A549 (cell line): ENCODE measurements at regions not wholly inside any gene's neighbourhood (a gene's known extent, or its start where the extent isn't known, plus 50 kb on each side); places are given as distances from the start of the nearest gene placed in this dataset.

Source experiments
- ATAC-seq, 2 experiments: fragments of 200-7000 bp in 1 of 2; fragments of >200 bp in 1 of 2; cut with Nextera tagmentation in 1 of 2; cut with Tn5 transposase in 1 of 2; 3 replicates each; pipeline versions ENCODE4 v1.8.0 to v1.9.1; 2018 to 2020; ENCODE audit warnings: mild to moderate bottlenecking in 1 of 2, moderate library complexity in 1 of 2
- CTCF ChIA-PET: fragments of 300-600 bp; sonication (Branson Sonifier 250); formaldehyde crosslinking; extraction: SDS; loops from one replicate; lab custom pipeline; 2021; ENCODE audit warnings: antibody characterized with exemption, inconsistent platforms; lab: Yijun Ruan, JAX
- POLR2A ChIA-PET: fragments of 350-600 bp; formaldehyde crosslinking; extraction: SDS; loops from one replicate; lab custom pipeline; 2021; ENCODE audit warnings: antibody characterized with exemption, inconsistent platforms; lab: Yijun Ruan, JAX
- DNase-seq, 2 experiments: peaks; one replicate each; pipeline versions ENCODE4 v3.0.0 to v3.0.0-alpha.2; 2011 to 2016; ENCODE audit warnings: low read depth in 1 of 2, low spot score in 1 of 2
- FAIRE-seq: peaks from 2 replicates; lab custom pipeline; 2011; peaks lifted over from hg19 to GRCh38; lab: Jason Lieb, UNC
- H3K27ac ChIP-seq, 2 experiments: fragments of >200 bp; sonication (Bioruptor Twin); formaldehyde crosslinking; 3 replicates each; pipeline ENCODE4 v1.5.1; 2016 to 2017
- H3K4me1 ChIP-seq: fragments of >200 bp; sonication (Bioruptor Twin); formaldehyde crosslinking; 3 replicates; pipeline ENCODE4 v1.6.1; 2016
- H3K4me2 ChIP-seq: fragments of >200 bp; sonication (Bioruptor Twin); formaldehyde crosslinking; 3 replicates; pipeline ENCODE4 v1.6.1; 2016
- H3K4me3 ChIP-seq: fragments of >200 bp; sonication (Bioruptor Twin); formaldehyde crosslinking; 3 replicates; pipeline ENCODE4 v1.5.1; 2016
- H3K9me3 ChIP-seq: fragments of >200 bp; sonication (Bioruptor Twin); formaldehyde crosslinking; 3 replicates; pipeline ENCODE4 v1.6.1; 2016
- CBX2 ChIP-seq: fragments of 200-600 bp; sonication (generic); IDR thresholded peaks from 2 replicates; pipeline ENCODE4 v1.6.1; 2016; ENCODE audit warnings: low read depth, mild to moderate bottlenecking, borderline replicate concordance
- CHD2 ChIP-seq: fragments of 150-350 bp; IDR thresholded peaks from 2 replicates; pipeline ENCODE4 v1.6.1; 2014; ENCODE audit warnings: low read length; ENCODE audit not compliant: partially characterized antibody
- CHD4 ChIP-seq: fragments of 200-600 bp; sonication (generic); IDR thresholded peaks from 2 replicates; pipeline ENCODE4 v1.6.1; 2016; ENCODE audit warnings: antibody characterized with exemption, mild to moderate bottlenecking, borderline replicate concordance
- CTCF ChIP-seq: fragments of >200 bp; sonication (Bioruptor Twin); formaldehyde crosslinking; IDR thresholded peaks from 3 replicates; pipeline ENCODE4 v1.5.1; 2016
- E2F6 ChIP-seq: IDR thresholded peaks from 2 replicates; pipeline ENCODE4 v1.6.1; 2012; ENCODE audit warnings: low read depth, borderline replicate concordance
- EHMT2 ChIP-seq: fragments of 200-600 bp; sonication (generic); IDR thresholded peaks from 2 replicates; pipeline ENCODE4 v1.6.1; 2016; ENCODE audit warnings: antibody characterized with exemption, low read depth, mild to moderate bottlenecking, moderate library complexity
- ESRRA ChIP-seq: fragments of 150-350 bp; IDR thresholded peaks from 2 replicates; pipeline ENCODE4 v1.6.1; 2014; ENCODE audit warnings: mild to moderate bottlenecking, low read length, borderline replicate concordance
- HES2 ChIP-seq: fragments of >200 bp; sonication (Bioruptor Twin); formaldehyde crosslinking; IDR thresholded peaks from 2 replicates; pipeline ENCODE4 v1.6.1; 2016
- HEYL ChIP-seq: fragments of 250-450 bp; sonication (Bioruptor Pico); IDR thresholded peaks from 2 replicates; pipeline ENCODE4 v1.8.0; 2021; ENCODE audit warnings: mild to moderate bottlenecking, moderate library complexity
- HOXB13 ChIP-seq: fragments of 250-450 bp; sonication (Bioruptor Pico); IDR thresholded peaks from 2 replicates; pipeline ENCODE4 v1.5.0; 2020; ENCODE audit warnings: low read depth, mild to moderate bottlenecking, moderate library complexity
- HOXB5 ChIP-seq: fragments of 250-450 bp; sonication (Bioruptor Pico); IDR thresholded peaks from 2 replicates; pipeline ENCODE4 v1.5.0; 2020; ENCODE audit warnings: mild to moderate bottlenecking, moderate library complexity
- JUN ChIP-seq, 2 experiments: fragments of >200 bp; sonication (Bioruptor Twin); formaldehyde crosslinking; IDR thresholded peaks; 2 replicates in 1 of 2; 3 replicates in 1 of 2; pipeline ENCODE4 v1.6.1; 2016 to 2017
- KDM1A ChIP-seq: fragments of 200-600 bp; sonication (generic); IDR thresholded peaks from 2 replicates; pipeline ENCODE4 v1.6.1; 2016; ENCODE audit warnings: low read depth, mild to moderate bottlenecking
- POLR2A ChIP-seq: IDR thresholded peaks from 2 replicates; pipeline ENCODE4 v1.6.1; 2012; ENCODE audit warnings: mild to moderate bottlenecking, low read length
- RAD21 ChIP-seq, 2 experiments: fragments of >200 bp in 1 of 2; sonication (Bioruptor Twin) in 1 of 2; formaldehyde crosslinking in 1 of 2; IDR thresholded peaks in 1 of 2; conservative IDR thresholded peaks in 1 of 2; 2 replicates in 1 of 2; 3 replicates in 1 of 2; pipeline ENCODE4 v1.6.1; 2012 to 2018; ENCODE audit warnings: inconsistent platforms in 1 of 2
- USF2 ChIP-seq: fragments of 450-650 bp; IDR thresholded peaks from 2 replicates; pipeline ENCODE4 v1.6.1; 2014; ENCODE audit warnings: antibody characterized with exemption
- ZC3H11A ChIP-seq: fragments of 450-650 bp; IDR thresholded peaks from 2 replicates; pipeline ENCODE4 v1.6.1; 2014; ENCODE audit warnings: antibody characterized with exemption, mild to moderate bottlenecking
- ZFP36 ChIP-seq: fragments of 450-650 bp; IDR thresholded peaks from 2 replicates; pipeline ENCODE4 v1.6.1; 2014; ENCODE audit warnings: borderline replicate concordance; ENCODE audit not compliant: partially characterized antibody
- ZNF302 ChIP-seq: fragments of 250-450 bp; sonication (Bioruptor Pico); IDR thresholded peaks from 2 replicates; pipeline ENCODE4 v1.9.0; 2021; ENCODE audit warnings: inconsistent platforms, mild to moderate bottlenecking, moderate library complexity
- ZSCAN20 ChIP-seq: fragments of 250-450 bp; sonication (Bioruptor Pico); IDR thresholded peaks from 2 replicates; pipeline ENCODE4 v1.8.0; 2022; ENCODE audit warnings: mild to moderate bottlenecking, moderate library complexity
- WGBS: methylation state at CpG from one replicate; pipeline ENCODE4 v1.1.6; 2017; ENCODE audit errors: missing lambda C conversion rate; 5-methylcytosine and 5-hydroxymethylcytosine counted together
- TF ChIP-seq, protein P1 (sequence below): fragments of 250-450 bp; sonication (Bioruptor Pico); IDR thresholded peaks from 2 replicates; pipeline ENCODE4 v1.5.0; 2020; ENCODE audit warnings: low read depth, mild to moderate bottlenecking, moderate library complexity
- TF ChIP-seq, protein P2 (sequence below): fragments of 150-350 bp; IDR thresholded peaks from 2 replicates; pipeline ENCODE4 v1.6.1; 2014; ENCODE audit warnings: low read depth, mild to moderate bottlenecking, low read length
- TF ChIP-seq, protein P3 (sequence below): IDR thresholded peaks from 2 replicates; pipeline ENCODE4 v1.6.1; 2012

DNA sequence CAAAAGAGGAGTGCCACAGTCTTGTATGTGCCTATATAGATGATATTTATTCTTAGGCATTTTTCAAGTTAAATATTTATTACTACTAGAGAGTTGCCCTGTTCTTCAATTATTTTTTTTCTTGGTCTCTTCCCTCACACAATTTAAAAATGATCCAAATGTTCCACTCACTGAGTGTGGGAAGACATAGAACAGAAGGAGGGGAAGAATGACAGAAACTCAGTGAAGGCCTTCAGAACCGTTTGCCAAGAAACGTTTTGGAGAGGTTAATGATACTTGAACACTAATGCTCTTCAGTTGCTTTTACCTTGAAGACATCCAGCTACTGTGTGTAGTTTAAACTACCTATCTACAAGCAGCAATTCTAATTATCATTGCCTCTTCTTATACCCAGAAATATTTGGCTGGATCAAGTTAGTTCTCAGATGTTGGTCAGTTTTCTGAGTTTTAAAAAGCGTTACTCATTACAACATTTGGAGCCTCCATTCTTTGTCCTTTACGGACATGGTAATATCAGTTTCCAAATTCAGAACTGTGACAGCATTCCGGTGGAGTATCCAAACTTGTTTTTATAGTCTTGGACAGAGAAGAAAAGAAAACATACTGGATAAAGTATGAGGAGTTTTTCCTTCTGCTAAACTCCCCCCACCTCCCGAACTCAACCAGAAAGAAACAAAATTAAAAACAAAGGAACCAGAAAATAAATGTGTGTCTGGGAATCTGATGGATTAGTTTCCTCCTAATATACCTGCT lies 389.7 kb downstream of the SPRY1 start:
- H3K4me3 ChIP-seq: no peak overlapping the region
- 44% methylated on average over 6 of the region's 6 CpGs for WGBS
- H3K4me1 ChIP-seq: no peaks in the 10 kb centered on the region
- FAIRE-seq (no peak), DNase-seq (no peak), ATAC-seq (no peak)
- H3K27ac ChIP-seq: no peak overlapping the region
- no peaks in the 10 kb centered on the region for H3K9me3 ChIP-seq
- ChIA-PET POLR2A (no interaction called here), CTCF (no interaction called here)
- H3K4me2 ChIP-seq: no peak overlapping the region
- TF ChIP-seq E2F6: no peak

DNA sequence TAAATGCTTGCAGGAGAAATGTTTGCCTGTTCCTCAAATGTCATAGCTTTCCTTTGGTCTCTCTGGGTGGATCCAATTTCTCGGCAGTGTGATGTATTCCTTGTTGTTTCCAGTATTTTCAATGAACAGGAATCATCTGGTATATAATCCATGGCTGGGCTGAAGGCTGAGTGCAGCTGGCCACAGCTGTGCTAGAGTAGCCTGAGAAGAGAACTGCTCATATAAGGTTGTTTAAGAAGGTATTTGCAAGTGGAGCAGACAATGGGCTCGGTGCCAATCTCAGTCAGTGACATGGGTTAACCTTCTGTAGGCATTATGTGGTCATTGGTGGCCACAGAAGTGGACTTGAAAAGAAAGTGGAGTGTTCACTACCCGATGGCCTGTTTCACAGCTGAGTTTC lies 390.3 kb downstream of the SPRY1 start:
- H3K27ac ChIP-seq: no peak overlapping the region
- TF ChIP-seq, protein P1, sequence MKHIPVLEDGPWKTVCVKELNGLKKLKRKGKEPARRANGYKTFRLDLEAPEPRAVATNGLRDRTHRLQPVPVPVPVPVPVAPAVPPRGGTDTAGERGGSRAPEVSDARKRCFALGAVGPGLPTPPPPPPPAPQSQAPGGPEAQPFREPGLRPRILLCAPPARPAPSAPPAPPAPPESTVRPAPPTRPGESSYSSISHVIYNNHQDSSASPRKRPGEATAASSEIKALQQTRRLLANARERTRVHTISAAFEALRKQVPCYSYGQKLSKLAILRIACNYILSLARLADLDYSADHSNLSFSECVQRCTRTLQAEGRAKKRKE (CRISPR knock-in tag): no peak
- no peak for TF ChIP-seq USF2
- no peak for TF ChIP-seq HES2
- TF ChIP-seq EHMT2: no peak
- TF ChIP-seq HOXB5: no peak
- TF ChIP-seq HEYL (CRISPR knock-in tag): no peak
- TF ChIP-seq, protein P2, sequence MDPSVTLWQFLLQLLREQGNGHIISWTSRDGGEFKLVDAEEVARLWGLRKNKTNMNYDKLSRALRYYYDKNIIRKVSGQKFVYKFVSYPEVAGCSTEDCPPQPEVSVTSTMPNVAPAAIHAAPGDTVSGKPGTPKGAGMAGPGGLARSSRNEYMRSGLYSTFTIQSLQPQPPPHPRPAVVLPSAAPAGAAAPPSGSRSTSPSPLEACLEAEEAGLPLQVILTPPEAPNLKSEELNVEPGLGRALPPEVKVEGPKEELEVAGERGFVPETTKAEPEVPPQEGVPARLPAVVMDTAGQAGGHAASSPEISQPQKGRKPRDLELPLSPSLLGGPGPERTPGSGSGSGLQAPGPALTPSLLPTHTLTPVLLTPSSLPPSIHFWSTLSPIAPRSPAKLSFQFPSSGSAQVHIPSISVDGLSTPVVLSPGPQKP: no peak
- TF ChIP-seq HOXB13 (CRISPR knock-in tag): no peak
- TF ChIP-seq ZC3H11A: no peak
- TF ChIP-seq POLR2A: no peak
- TF ChIP-seq CBX2: no peak
- no peak for TF ChIP-seq CHD2
- H3K4me3 ChIP-seq: no peak overlapping the region
- POLR2A ChIA-PET: no interaction called here
- ATAC-seq (no peak), FAIRE-seq (no peak), DNase-seq (no peak)
- H3K9me3 ChIP-seq: no peaks in the 10 kb centered on the region
- CTCF ChIA-PET: no interaction called here
- WGBS: 28% methylated on average over 3 of the region's 3 CpGs
- no peak overlapping the region for H3K4me2 ChIP-seq
- no peaks in the 10 kb centered on the region for H3K4me1 ChIP-seq

DNA sequence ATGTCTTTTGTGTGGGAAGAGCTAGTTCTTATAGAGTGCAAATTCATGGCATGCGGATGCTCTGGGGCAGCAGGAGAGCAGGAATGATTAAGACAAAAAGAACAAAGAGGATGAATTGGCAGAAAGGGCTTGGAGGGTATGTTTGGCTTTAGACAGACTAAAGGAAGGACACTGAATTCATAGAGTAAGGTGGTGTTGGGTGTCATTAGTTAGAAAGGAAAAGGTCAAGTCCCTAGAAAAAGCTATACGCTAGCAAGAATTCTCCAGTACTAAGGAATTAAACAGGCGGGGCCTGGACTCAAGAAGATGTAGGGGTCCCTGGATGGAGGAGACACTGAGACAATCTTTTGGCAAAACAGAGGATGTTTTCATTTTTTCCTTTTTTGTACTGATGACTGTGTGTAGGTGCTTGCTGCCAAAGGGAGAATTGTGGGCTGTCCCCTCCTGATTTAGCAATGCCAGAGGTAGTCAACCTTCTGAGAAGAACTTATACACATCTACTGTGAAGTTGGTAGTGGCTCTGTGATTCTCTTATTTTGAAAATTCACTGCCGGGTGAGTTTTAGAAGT lies 391.0 kb downstream of the SPRY1 start:
- DNase-seq (no peak), FAIRE-seq (no peak), ATAC-seq (no peak)
- H3K27ac ChIP-seq: no peak overlapping the region
- no peaks in the 10 kb centered on the region for H3K4me1 ChIP-seq
- ChIA-PET CTCF (no interaction called here), POLR2A (no interaction called here)
- WGBS: 86% methylated on average over 4 of the region's 4 CpGs
- H3K4me2 ChIP-seq: no peak overlapping the region
- no peak overlapping the region for H3K4me3 ChIP-seq
- H3K9me3 ChIP-seq: no peaks in the 10 kb centered on the region
- TF ChIP-seq ESRRA (no peak), JUN (IDR thresholded peaks at IDR 0.05) (no peak), E2F6 (no peak), CHD4 (no peak), ZSCAN20 (CRISPR knock-in tag) (no peak), HOXB5 (no peak), ZFP36 (no peak), RAD21 (conservative IDR thresholded peaks at IDR 0.05 in 1 of 2, IDR thresholded peaks at IDR 0.05 in 1 of 2) (no peak), ZNF302 (no peak), KDM1A (no peak), CTCF (no peak)
- TF ChIP-seq, protein P2: no peak
- TF ChIP-seq, protein P1 (CRISPR knock-in tag): no peak
- TF ChIP-seq, protein P3, sequence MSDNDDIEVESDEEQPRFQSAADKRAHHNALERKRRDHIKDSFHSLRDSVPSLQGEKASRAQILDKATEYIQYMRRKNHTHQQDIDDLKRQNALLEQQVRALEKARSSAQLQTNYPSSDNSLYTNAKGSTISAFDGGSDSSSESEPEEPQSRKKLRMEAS: no peak
